Fibroblast of peridontal ligament (primary cell): ENCODE measurements at regions not wholly inside any gene's neighbourhood (a gene's known extent, or its start where the extent isn't known, plus 50 kb on each side); places are given as distances from the start of the nearest gene placed in this dataset.
A peak's percentile ranks its signal among the peaks of the same experiment; 100 is the strongest.

Experiments used
- DNase-seq: peaks from one replicate; pipeline ENCODE4 v3.0.0-alpha.2; 2010; ENCODE audit errors: extremely low read depth

- no peak for DNase-seq
Measured at GRCh38 chr7:41795276-41795833, 92.5 kb upstream of the INHBA start.

- no peak for DNase-seq
Measured at GRCh38 chr7:41793556-41793955, 90.7 kb upstream of the INHBA start.

- peak; percentile 74 for DNase-seq
Measured at GRCh38 chr7:41792120-41792519, 89.2 kb upstream of the INHBA start.

- no peak for DNase-seq
Measured at GRCh38 chr7:41788556-41788955, 85.7 kb upstream of the INHBA start.

- peak; percentile 29 for DNase-seq
Measured at GRCh38 chr7:41787651-41788350, 84.9 kb upstream of the INHBA start.

- DNase-seq: no peak
Measured at GRCh38 chr7:41786944-41787343, 84.1 kb upstream of the INHBA start.

GRCh38 chr7:41786404-41786803 is 83.5 kb upstream of the INHBA start:
- no peak for DNase-seq

GRCh38 chr7:41785840-41786239 is 83.0 kb upstream of the INHBA start:
- DNase-seq: no peak

- no peak for DNase-seq
Measured at GRCh38 chr7:41785265-41785664, 82.4 kb upstream of the INHBA start.

- DNase-seq: peak; percentile 20
Measured at GRCh38 chr7:41779918-41780317, 77.0 kb upstream of the INHBA start.

GRCh38 chr7:41777894-41778596 is 75.2 kb upstream of the INHBA start:
- no peak for DNase-seq

GRCh38 chr7:41774966-41775365 is 72.1 kb upstream of the INHBA start:
- DNase-seq: no peak

- no peak for DNase-seq
Measured at GRCh38 chr7:41773756-41774155, 70.9 kb upstream of the INHBA start.

- DNase-seq: no peak
Measured at GRCh38 chr7:41771717-41772116, 68.8 kb upstream of the INHBA start.

GRCh38 chr7:41769162-41769561 is 66.3 kb upstream of the INHBA start:
- DNase-seq: no peak

- no peak for DNase-seq
Measured at GRCh38 chr7:41763626-41764025, 60.7 kb upstream of the INHBA start.

GRCh38 chr7:41762641-41763040 is 59.8 kb upstream of the INHBA start:
- DNase-seq: no peak

GRCh38 chr7:41760293-41760692 is 57.4 kb upstream of the INHBA start:
- DNase-seq: no peak

GRCh38 chr7:41758321-41758720 is 55.4 kb upstream of the INHBA start:
- peak; percentile 55 for DNase-seq

GRCh38 chr7:41756650-41757182 is 53.8 kb upstream of the INHBA start:
- DNase-seq: no peak

- no peak for DNase-seq
Measured at GRCh38 chr7:41755096-41755495, 52.2 kb upstream of the INHBA start.

- no peak for DNase-seq
Measured at GRCh38 chr7:41754046-41754445, 51.2 kb upstream of the INHBA start.
